ENCODE measurements at regions not wholly inside any gene's neighbourhood (a gene's known extent, or its start where the extent isn't known, plus 50 kb on each side); places are given as distances from the start of the nearest gene placed in this dataset.

DNA sequence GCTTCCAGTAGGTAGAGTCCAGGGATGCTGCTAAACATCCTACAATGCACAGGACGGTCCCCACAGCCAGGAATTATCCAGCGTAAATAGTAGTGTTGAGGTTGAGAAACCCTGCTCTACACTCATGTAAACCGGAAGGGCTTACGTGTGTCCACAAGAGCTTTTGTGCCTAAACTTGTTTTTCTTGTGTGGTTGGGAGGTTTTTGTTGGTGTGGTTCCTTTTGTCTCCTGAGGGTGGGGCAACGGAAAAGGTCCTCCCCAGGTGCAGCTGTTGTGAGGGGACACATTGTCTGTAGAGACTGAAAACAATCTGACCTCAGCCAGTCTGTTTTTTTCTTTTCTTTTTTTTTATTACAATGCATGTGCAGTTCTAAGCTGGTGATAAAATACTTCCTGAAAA, 72.7 kb upstream of the MGAT5 start:
- H3K36me3 Mint-ChIP-seq (ENCODE audit: low read depth) = no peaks in the 10 kb centered on the region
- H3K4me3 Mint-ChIP-seq = no peak overlapping the region
- no peak for DNase-seq (ENCODE audit: low read depth, low spot score)
- TF ChIP-seq, protein P1, sequence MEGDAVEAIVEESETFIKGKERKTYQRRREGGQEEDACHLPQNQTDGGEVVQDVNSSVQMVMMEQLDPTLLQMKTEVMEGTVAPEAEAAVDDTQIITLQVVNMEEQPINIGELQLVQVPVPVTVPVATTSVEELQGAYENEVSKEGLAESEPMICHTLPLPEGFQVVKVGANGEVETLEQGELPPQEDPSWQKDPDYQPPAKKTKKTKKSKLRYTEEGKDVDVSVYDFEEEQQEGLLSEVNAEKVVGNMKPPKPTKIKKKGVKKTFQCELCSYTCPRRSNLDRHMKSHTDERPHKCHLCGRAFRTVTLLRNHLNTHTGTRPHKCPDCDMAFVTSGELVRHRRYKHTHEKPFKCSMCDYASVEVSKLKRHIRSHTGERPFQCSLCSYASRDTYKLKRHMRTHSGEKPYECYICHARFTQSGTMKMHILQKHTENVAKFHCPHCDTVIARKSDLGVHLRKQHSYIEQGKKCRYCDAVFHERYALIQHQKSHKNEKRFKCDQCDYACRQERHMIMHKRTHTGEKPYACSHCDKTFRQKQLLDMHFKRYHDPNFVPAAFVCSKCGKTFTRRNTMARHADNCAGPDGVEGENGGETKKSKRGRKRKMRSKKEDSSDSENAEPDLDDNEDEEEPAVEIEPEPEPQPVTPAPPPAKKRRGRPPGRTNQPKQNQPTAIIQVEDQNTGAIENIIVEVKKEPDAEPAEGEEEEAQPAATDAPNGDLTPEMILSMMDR (conservative IDR thresholded peaks at IDR 0.05) = no peak
- H3K27ac Mint-ChIP-seq (ENCODE audit: unreplicated experiment) = no peak overlapping the region
- H3K4me1 Mint-ChIP-seq = peaks cover 11% of the 10 kb centered on the region
- no peaks in the 10 kb centered on the region for H3K27me3 Mint-ChIP-seq (ENCODE audit: low read depth)
- H3K9me3 Mint-ChIP-seq = no peaks in the 10 kb centered on the region

DNA sequence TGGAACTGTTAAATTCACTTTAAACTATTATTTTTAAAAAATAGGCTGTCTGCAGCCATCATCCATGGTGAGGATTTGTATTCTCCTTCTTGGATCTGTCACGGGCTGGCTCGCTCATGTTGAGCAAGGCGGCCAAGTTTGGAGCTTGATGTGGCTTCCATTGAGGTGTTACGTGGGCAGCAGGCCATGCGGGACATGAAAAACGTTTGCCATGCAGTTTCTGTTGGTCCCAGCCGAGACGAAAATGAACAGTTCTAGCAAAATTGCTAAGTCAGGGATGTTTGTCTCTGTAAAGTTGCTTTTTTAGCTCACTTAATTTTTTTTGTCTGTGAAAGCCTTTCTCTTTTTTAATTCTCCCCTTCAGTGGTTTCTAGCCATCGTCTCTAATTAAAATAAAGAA, 70.2 kb upstream of the MGAT5 start:
- Mint-ChIP-seq H3K36me3 (ENCODE audit: low read depth) (no peaks in the 10 kb centered on the region), H3K27ac (ENCODE audit: unreplicated experiment) (no peak overlapping the region), H3K9me3 (peaks cover 2% of the 10 kb centered on the region), H3K4me3 (no peak overlapping the region), H3K27me3 (ENCODE audit: low read depth) (no peaks in the 10 kb centered on the region), H3K4me1 (no peaks in the 10 kb centered on the region)
- TF ChIP-seq, protein P1 (conservative IDR thresholded peaks at IDR 0.05) = no peak
- DNase-seq (ENCODE audit: low read depth, low spot score) = no peak

DNA sequence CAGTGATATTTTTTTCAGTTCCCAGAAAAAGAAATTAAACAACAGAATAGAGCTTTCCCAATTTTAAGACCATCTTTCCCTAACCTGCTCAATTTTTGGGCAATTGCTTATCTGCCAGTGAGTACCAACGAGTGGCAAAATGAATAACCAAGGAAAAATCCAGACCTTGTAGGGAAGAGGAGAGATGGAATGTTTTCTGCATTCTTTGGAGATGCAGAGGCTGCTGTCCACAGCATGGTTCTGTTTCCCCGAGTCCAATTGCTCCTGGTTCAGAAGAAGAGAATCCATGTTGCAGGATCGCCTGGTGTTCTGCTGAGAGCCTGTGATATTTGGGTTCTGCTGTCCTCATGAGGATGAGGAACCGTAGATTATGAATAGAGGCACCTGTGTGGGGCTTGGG, 68.2 kb upstream of the MGAT5 start:
- peaks cover 3% of the 10 kb centered on the region for H3K36me3 Mint-ChIP-seq (ENCODE audit: low read depth)

DNA sequence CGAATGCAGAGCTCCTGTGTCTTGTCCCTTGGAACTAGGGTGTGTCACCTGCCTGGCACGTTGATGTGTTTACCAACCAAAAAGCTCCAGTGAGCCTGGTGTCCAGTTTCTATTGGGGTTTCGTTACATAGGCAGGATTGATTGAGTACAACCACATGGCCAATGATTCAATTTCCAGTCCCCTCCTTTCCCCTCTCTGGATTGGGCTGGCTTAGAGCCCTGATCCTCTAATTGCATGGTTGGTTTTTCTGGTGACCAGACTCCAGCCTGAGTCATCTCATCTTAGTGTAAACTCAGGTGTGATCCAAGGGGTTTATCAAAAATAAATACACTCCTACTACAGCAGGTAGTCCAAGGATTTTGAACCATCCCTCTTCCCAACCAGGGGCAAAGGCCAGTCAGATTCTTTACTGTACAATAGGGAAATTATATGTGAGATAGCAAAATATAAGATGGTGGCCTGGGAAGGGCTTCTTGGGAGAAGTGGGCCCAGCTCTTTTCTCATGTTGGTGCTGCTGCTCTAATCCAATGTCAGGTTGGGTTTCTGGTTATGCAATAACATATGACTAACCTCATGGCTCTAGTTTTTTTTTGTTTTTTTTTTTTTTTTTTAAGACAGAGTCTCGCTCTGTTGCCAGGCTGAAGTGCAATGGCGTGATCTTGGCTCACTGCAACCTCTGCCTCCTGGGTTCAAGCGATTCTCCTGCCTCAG, 64.7 kb upstream of the MGAT5 start:
- TF ChIP-seq, protein P1 (conservative IDR thresholded peaks at IDR 0.05) = no peak
- H3K9me3 Mint-ChIP-seq = peaks cover 6% of the 10 kb centered on the region
- H3K27me3 Mint-ChIP-seq (ENCODE audit: low read depth) = no peaks in the 10 kb centered on the region
- no peak for DNase-seq (ENCODE audit: low read depth, low spot score)
- no peak overlapping the region for H3K27ac Mint-ChIP-seq (ENCODE audit: unreplicated experiment)
- H3K4me1 Mint-ChIP-seq = no peaks in the 10 kb centered on the region
- H3K4me3 Mint-ChIP-seq = no peak overlapping the region
- peaks cover 7% of the 10 kb centered on the region for H3K36me3 Mint-ChIP-seq (ENCODE audit: low read depth)

More for the DNA sequence above, 68.2 kb upstream of the MGAT5 start:
- Mint-ChIP-seq H3K9me3 (peaks cover 4% of the 10 kb centered on the region), H3K4me3 (no peak overlapping the region), H3K4me1 (no peaks in the 10 kb centered on the region), H3K27ac (ENCODE audit: unreplicated experiment) (no peak overlapping the region), H3K27me3 (ENCODE audit: low read depth) (no peaks in the 10 kb centered on the region)
- TF ChIP-seq, protein P1 (conservative IDR thresholded peaks at IDR 0.05) = no peak
- DNase-seq (ENCODE audit: low read depth, low spot score) = no peak

DNA sequence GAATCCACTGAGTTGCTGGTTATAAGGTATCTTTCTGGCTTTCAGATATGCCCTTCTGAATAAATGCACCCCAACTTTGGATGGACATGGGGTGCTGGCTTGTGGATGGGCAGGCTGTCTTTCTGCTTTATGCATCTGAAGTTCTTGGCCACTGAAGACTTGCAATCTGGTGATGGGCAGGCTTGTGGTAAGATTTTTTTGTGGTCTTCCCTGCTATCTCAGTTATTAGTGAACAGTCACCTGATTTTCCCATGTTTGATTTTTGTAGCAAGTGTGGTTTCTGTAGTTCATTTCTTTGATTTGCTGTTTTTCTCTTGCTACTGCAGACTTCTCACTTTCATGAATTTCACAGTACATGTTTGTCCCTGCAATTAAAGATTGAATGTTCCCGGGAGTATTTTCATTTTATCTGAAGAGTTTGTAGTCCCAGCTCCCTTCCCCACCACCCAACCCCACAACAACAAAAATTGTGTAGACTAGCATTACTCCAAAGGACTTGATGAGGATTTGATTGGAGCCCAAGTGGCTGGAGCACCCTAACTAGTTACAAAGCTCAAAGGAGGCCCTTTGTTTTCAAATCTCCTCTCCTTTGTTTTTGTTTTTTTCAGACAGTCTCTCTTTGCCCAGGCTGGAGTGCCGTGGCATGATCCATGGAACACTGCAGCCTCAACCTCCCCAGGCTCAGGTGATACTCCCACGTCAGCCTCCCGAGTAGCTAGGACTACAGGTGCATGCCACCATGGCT, 63.6 kb upstream of the MGAT5 start:
- Mint-ChIP-seq H3K9me3 (peaks cover 6% of the 10 kb centered on the region), H3K27me3 (ENCODE audit: low read depth) (no peaks in the 10 kb centered on the region), H3K4me1 (no peaks in the 10 kb centered on the region), H3K27ac (ENCODE audit: unreplicated experiment) (no peak overlapping the region), H3K36me3 (ENCODE audit: low read depth) (peaks cover 7% of the 10 kb centered on the region), H3K4me3 (no peak overlapping the region)
- TF ChIP-seq, protein P1 (conservative IDR thresholded peaks at IDR 0.05) = no peak
- DNase-seq (ENCODE audit: low read depth, low spot score) = no peak

Measured in neural crest cell (in vitro differentiated cells).